ACHN (cell line): ENCODE measurements at regions not wholly inside any gene's neighbourhood (a gene's known extent, or its start where the extent isn't known, plus 50 kb on each side); places are given as distances from the start of the nearest gene placed in this dataset.

Source experiments
- DNase-seq: peaks from one replicate; pipeline ENCODE4 v3.0.0-alpha.2; 2015
- in situ Hi-C: cut with HindIII; loops from 2 replicates; pipeline ENCODE4 v1.10.0; 2017; ENCODE audit warnings: low sequenced_read_pairs, low pct_ligation_motif_present, low pct_unique_long_range_greater_than_20kb

DNA sequence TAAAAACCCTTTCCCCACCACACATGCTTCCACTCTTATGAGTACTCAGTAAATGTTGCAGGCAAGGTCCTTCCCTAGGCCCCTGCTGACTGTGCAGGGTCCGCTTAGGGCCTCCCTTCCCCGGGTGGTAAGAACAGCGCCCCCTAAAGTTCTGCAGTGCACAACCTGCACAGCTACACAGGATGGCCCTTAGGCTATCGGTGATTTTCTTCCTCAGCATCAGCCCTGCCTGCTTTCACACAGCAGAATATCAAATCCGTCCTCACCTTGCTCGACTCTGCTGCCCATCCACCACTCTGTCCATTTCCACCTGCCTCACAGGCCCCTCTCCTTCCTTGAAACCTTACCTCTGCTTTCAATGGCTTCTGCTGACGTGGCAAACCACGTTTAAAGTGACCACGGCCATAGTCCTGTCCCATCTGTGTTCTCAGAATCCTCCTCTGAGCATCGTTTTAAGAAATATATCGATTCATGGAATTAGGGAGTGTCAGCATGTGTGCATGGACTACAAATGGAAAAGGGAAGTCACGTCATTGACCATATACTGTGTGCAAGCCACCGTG lies 51.4 kb upstream of the TMEM132E start:
- in situ Hi-C loops: no loop called here
- DNase-seq: no peak

- in situ Hi-C loops: no loop called here
Measured at GRCh38 chr17:34527136-34527907, 52.1 kb upstream of the TMEM132E start.

DNA sequence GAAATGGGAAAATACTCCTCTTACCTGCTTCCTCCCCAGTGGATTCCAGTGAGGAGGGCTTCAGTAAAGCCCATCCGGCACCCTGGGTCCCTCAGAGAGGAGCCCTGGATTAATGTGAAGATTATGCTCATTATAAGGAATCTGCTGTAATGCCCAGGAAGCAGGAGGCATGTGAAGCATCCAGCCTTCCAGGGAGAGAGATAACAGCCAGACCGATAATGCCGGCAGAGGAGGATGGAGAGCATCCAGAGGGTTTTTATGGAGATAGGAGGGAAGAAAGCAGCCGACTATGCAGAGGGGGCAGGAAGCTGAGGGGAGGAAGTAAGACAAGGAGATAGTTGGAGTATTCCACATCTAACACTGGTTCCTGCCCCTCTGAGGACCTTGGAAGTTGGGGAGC lies 53.7 kb upstream of the TMEM132E start:
- DNase-seq: no peak
- in situ Hi-C loops: no loop called here

More at GRCh38 chr17:34527136-34527907, 52.1 kb upstream of the TMEM132E start:
- DNase-seq: no peak

- DNase-seq: no peak
Measured at GRCh38 chr17:34521955-34522354, 57.4 kb upstream of the TMEM132E start.

DNA sequence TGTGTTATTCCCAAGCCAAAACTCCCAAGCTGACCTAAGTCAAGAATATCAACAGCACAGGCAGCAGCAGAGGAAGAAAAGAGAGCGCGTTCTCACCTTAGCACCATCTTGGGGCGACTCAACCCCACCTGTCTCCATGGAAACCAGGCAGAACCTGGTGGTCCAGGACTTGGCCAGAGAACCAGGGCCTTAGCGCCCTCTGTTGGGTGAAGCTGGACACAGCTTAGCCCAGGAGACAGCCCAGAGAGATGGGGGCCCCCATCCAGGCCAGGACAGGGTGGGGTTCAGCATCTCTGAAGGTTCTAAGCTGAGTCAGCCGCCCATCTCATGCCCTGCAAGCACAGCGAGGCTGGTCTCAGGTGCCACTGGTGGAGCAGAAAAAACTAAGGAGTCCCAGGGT lies 60.1 kb upstream of the TMEM132E start:
- peak; percentile 21 for DNase-seq
- in situ Hi-C loops: no loop called here

More at GRCh38 chr17:34521955-34522354, 57.4 kb upstream of the TMEM132E start:
- in situ Hi-C loops: no loop called here

DNA sequence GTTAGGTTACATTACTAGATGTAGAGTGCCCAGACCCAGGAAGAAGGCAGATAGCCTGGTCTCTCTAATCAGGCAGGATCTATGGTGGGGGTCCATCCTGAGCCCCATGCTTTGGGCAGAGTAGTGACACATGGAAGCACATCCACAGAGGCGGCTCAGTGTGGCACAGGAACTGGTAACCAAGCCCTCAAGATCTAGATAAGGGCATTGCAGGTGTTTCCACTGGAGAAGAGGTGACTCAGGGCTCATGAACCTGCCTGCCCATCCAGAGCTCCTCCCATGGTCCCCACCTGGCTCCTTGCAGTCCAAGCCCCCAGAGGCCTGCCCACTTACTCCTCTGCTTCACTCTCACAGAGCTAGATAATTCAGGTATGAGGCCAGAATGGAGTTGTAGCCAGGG lies 62.0 kb upstream of the TMEM132E start:
- in situ Hi-C loops: no loop called here
- no peak for DNase-seq

- in situ Hi-C loops: no loop called here
- no peak for DNase-seq
Measured at GRCh38 chr17:34511931-34512330, 67.5 kb upstream of the TMEM132E start.

DNA sequence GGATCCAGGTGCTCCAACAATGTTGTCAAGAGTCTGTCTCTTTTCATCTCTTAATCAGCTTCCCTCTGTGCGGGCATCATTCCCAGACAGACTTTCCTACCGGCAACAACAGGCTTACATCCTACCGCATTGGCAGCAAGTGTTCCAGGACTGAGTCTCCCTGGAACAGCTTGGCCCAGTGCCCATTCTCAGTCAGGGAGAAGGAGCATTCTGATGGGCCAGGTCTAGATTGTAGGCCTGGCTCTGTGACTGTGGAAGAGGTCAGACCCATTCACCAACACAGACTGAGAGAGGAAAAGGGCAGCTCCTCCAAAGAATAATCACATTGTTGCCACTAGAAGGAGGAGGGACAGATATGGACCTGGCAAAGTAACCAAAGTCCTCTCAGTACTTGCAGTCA lies 68.1 kb upstream of the TMEM132E start:
- in situ Hi-C loops: no loop called here
- no peak for DNase-seq

GRCh38 chr17:34504814-34505484 lies 74.4 kb upstream of the TMEM132E start:
- in situ Hi-C loops: no loop called here
- DNase-seq: no peak

- DNase-seq: no peak
- in situ Hi-C loops: no loop called here
Measured at GRCh38 chr17:34503528-34504195, 75.7 kb upstream of the TMEM132E start.

- no peak for DNase-seq
- in situ Hi-C loops: no loop called here
Measured at GRCh38 chr17:34502426-34502825, 77.0 kb upstream of the TMEM132E start.

GRCh38 chr17:34499576-34499975 lies 79.8 kb upstream of the TMEM132E start:
- peak; percentile 43 for DNase-seq
- in situ Hi-C loops: no loop called here

DNA sequence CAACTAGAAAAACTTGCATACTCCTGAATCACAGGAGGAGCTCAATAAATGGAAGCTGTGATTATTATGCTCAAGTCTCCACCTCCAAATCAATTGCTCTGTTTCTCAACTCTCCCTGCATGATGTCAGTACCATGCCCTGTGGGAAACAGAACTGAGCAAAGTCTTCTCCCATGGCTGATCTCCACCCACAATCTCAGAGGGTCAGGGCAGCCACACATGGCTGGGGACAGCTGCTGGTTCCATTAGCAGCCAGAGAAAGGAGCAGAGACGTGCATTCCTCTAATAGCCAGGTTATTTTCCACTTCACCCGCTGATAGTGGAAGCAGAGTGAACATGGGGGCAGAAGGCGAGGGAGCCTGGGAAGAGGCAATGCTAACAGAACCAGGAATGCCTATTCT lies 85.5 kb upstream of the TMEM132E start:
- in situ Hi-C loops: no loop called here
- no peak for DNase-seq

DNA sequence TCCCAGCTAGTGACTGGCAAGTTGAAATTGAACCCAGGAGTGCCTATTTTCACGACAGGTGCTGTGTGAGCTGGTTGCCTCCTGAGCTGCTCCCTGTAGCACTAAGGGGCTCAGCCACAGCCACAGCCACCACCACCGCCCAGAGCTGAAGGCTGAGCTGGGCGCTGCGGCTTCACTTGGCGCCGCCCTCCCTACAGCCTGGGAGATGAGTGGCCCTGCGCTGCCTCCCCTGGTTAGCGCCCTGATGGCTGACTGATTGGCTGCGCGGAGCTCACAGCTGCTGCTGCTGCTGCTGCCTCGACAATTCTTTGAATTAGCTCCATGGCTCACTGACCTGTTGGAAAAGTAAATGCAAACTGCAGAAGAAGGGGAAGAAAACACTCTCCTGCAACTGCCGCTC lies 91.8 kb upstream of the TMEM132E start:
- no peak for DNase-seq
- in situ Hi-C loops: no loop called here

- no peak for DNase-seq
- in situ Hi-C loops: no loop called here
Measured at GRCh38 chr17:34486761-34487160, 92.6 kb upstream of the TMEM132E start.

DNA sequence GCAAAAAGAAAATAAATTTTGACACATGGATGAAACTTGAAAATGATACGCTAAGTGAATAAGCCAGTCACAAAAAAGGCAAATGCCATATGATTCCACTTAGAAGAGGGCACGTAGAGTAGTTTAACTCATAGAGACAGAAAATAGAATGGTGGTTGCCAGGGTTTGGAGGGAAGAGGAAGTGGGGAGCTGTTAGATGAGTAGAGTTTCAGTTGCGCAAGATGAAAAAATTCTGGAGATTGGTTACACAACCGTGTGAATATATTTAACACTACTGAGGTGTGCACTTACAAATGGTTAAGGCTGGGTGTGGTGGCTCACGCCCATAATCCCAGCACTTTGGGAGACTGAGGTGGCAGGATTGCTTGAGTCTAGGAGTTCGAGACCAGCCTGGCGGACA lies 93.4 kb upstream of the TMEM132E start:
- in situ Hi-C loops: no loop called here
- no peak for DNase-seq

DNA sequence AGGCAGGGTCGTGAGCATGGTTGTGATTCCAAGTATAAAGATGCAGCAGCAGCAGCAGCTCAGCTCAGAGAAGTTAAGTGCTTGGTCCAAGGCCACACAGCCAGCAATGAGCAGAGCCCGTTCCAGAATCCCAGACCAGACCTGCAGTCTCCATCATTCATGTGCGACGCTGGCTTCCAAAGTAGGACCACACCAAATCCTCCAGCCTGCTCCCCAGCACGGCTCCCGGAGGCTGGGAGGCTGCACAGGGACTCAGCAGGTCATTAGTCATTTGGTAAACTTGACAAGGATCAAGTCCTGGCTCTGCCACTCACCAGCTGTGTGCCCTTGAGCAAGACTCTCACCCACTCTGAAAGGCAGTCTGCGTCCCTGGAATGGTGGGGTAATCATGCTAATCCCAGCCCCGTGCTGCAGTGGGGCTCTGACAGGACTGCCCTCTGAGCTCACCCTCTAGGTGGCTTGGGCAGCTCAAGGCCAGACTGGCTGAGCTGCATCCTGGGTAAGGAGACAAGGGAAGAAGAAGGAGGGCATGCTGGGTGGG lies 95.1 kb upstream of the TMEM132E start:
- DNase-seq: no peak
- in situ Hi-C loops: no loop called here

DNA sequence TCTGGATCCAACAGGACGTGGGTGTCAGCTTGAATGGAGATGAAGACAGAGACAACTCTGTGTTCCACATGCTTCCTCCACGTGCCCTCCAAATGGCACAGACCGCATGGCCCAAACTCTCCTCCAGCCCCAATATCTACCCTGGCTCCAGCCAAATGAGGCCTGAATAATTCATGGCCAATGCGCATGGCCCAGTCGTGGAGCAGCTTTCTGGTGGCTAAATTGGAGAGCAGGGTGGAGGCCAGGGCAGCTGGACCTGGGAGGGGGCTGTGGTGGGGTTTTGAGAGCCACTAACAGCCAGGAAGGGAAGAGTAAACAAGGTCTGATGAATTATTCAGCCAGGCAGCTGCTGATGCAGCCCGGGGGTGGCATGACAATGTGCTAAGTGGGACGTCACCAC lies 96.7 kb upstream of the TMEM132E start:
- in situ Hi-C loops: no loop called here

DNA sequence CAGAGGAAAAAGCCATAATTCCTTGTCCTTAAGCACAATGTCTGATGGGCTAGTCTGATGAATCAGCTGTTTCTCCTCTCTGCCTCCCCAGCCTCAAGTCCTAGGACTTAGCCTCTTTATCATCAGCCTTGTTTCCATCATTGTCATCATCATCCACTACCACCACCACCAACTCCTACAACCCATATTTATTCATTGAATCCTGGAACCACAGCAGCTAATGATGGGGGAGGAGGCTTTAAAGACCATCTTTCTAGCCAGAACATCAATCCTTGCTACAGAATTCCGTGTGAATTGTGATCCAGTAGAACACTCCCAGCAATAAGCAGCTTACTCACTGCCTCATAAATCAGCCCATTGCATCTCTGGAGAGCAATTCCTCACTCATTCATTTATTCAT lies 97.6 kb upstream of the TMEM132E start:
- in situ Hi-C loops: no loop called here
- no peak for DNase-seq

More for the DNA sequence above, 96.7 kb upstream of the TMEM132E start:
- DNase-seq: no peak
